IMR-90 (cell line): ENCODE measurements at regions not wholly inside any gene's neighbourhood (a gene's known extent, or its start where the extent isn't known, plus 50 kb on each side); places are given as distances from the start of the nearest gene placed in this dataset.

ENCODE experiments used
- ATAC-seq: fragments of 200-7000 bp; cut with Tn5 transposase; 2 replicates; pipeline ENCODE4 v1.9.1; 2020; ENCODE audit warnings: low read depth, mild to moderate bottlenecking, moderate library complexity
- BruUV-seq: library from RNA; stranded (reverse); fragments of 400-500 nt; replicated peaks from 2 replicates; lab custom pipeline; 2021; lab: Mats Ljungman, UMichigan
- CTCF ChIA-PET: fragments of 300-600 bp; formaldehyde crosslinking; extraction: SDS; loops from one replicate; lab custom pipeline; 2021; ENCODE audit warnings: antibody characterized with exemption; lab: Yijun Ruan, JAX
- POLR2A ChIA-PET: fragments of 300-600 bp; sonication (Branson Sonifier 250); formaldehyde crosslinking; loops from one replicate; lab custom pipeline; 2022; ENCODE audit warnings: antibody characterized with exemption; ENCODE audit not compliant: unreplicated experiment; lab: Charles Lee
- DNase-seq: peaks from one replicate; pipeline ENCODE4 v3.0.0; 2013
- H2AFZ ChIP-seq: replicated peaks from 2 replicates; pipeline ENCODE3; 2013; ENCODE audit warnings: low read length, mild to moderate bottlenecking; ENCODE audit not compliant: poor library complexity
- H2AK5ac ChIP-seq: 2 replicates; pipeline ENCODE4 v1.6.1; 2013; ENCODE audit warnings: low read depth, low read length, inconsistent platforms
- H2AK9ac ChIP-seq: replicated peaks from 2 replicates; pipeline ENCODE3; 2013; ENCODE audit warnings: mild to moderate bottlenecking, low read depth, low read length, moderate library complexity; ENCODE audit not compliant: poor library complexity
- H2BK120ac ChIP-seq: 2 replicates; pipeline ENCODE4 v1.6.1; 2013; ENCODE audit warnings: low read depth, low read length, inconsistent platforms
- H2BK15ac ChIP-seq: 3 replicates; pipeline ENCODE4 v1.6.1; 2013; ENCODE audit warnings: low read depth, low read length, inconsistent platforms
- H2BK20ac ChIP-seq: 2 replicates; pipeline ENCODE4 v1.6.1; 2013; ENCODE audit warnings: low read depth, mild to moderate bottlenecking, inconsistent platforms, low read length, moderate library complexity
- H2BK5ac ChIP-seq: 2 replicates; pipeline ENCODE4 v1.6.1; 2013; ENCODE audit warnings: mild to moderate bottlenecking, low read depth, low read length, inconsistent platforms; ENCODE audit not compliant: poor library complexity, severe bottlenecking
- H3K14ac ChIP-seq: replicated peaks from 2 replicates; pipeline ENCODE4 v1.6.1; 2013; ENCODE audit warnings: low read depth, low read length, inconsistent platforms
- H3K18ac ChIP-seq: 2 replicates; pipeline ENCODE4 v1.6.1; 2013; ENCODE audit warnings: low read depth, low read length, control low read depth
- H3K23ac ChIP-seq: 2 replicates; pipeline ENCODE4 v1.6.1; 2013; ENCODE audit warnings: low read depth, low read length, inconsistent platforms
- H3K27ac ChIP-seq: 2 replicates; pipeline ENCODE4 v1.5.1; 2013; ENCODE audit warnings: mild to moderate bottlenecking, control low read depth, low read length; ENCODE audit not compliant: insufficient read depth
- H3K27me3 ChIP-seq: 2 replicates; pipeline ENCODE4 v1.6.1; 2013; ENCODE audit warnings: low read length; ENCODE audit not compliant: control insufficient read depth, insufficient read depth
- H3K36me3 ChIP-seq: 2 replicates; pipeline ENCODE4 v1.6.1; 2013; ENCODE audit warnings: low read length, mixed read lengths; ENCODE audit not compliant: control insufficient read depth, insufficient read depth
- H3K4ac ChIP-seq: 2 replicates; pipeline ENCODE4 v1.6.1; 2013; ENCODE audit warnings: low read depth, low read length, inconsistent platforms
- H3K4me1 ChIP-seq: 2 replicates; pipeline ENCODE4 v1.6.1; 2013; ENCODE audit warnings: low read length, mixed read lengths; ENCODE audit not compliant: control insufficient read depth, insufficient read depth
- H3K4me2 ChIP-seq: 2 replicates; pipeline ENCODE4 v1.6.1; 2013; ENCODE audit warnings: low read depth, mild to moderate bottlenecking, control low read depth, low read length, moderate library complexity
- H3K4me3 ChIP-seq: 2 replicates; pipeline ENCODE4 v1.5.1; 2013; ENCODE audit warnings: low read depth, mild to moderate bottlenecking, control low read depth, low read length, moderate library complexity; ENCODE audit not compliant: insufficient read depth
- H3K56ac ChIP-seq: 2 replicates; pipeline ENCODE4 v1.6.1; 2013; ENCODE audit warnings: low read length, inconsistent platforms; ENCODE audit not compliant: insufficient read depth; ENCODE audit errors: extremely low read depth
- H3K79me1 ChIP-seq, 2 experiments: 2 replicates each; pipeline ENCODE4 v1.6.1; 2013; ENCODE audit warnings: low read length in 2 of 2, inconsistent platforms in 1 of 2, low read depth in 1 of 2
- H3K9ac ChIP-seq: 2 replicates; pipeline ENCODE4 v1.6.1; 2013; ENCODE audit warnings: low read depth, low read length, control low read depth
- H3K9me1 ChIP-seq: 2 replicates; pipeline ENCODE4 v1.6.1; 2013; ENCODE audit warnings: low read length, inconsistent platforms; ENCODE audit not compliant: insufficient read depth
- H3K9me3 ChIP-seq: 2 replicates; pipeline ENCODE4 v1.6.1; 2013; ENCODE audit warnings: low read length; ENCODE audit not compliant: control insufficient read depth, insufficient read depth
- H4K20me1 ChIP-seq: 2 replicates; pipeline ENCODE4 v1.6.1; 2013; ENCODE audit warnings: low read length, inconsistent platforms; ENCODE audit not compliant: insufficient read depth
- H4K5ac ChIP-seq: 2 replicates; pipeline ENCODE4 v1.6.1; 2013; ENCODE audit warnings: mild to moderate bottlenecking, low read depth, low read length, control low read depth
- H4K8ac ChIP-seq, 2 experiments: 2 replicates each; pipeline ENCODE4 v1.6.1; 2013; ENCODE audit warnings: low read depth in 2 of 2, low read length in 2 of 2, control low read depth in 1 of 2, inconsistent platforms in 1 of 2
- H4K91ac ChIP-seq: 2 replicates; pipeline ENCODE4 v1.6.1; 2013; ENCODE audit warnings: low read depth, low read length, inconsistent platforms; ENCODE audit not compliant: insufficient read depth
- BHLHE40 ChIP-seq: fragments of 150-350 bp; IDR thresholded peaks from 2 replicates; pipeline ENCODE4 v1.6.1; 2016; ENCODE audit warnings: mild to moderate bottlenecking, low read depth, low read length
- CEBPB ChIP-seq: IDR thresholded peaks from 2 replicates; pipeline ENCODE4 v1.6.1; 2012; ENCODE audit warnings: low read depth, low read length, improper control_type of control experiment
- CHD1 ChIP-seq: IDR thresholded peaks from 2 replicates; pipeline ENCODE4 v1.6.1; 2012; ENCODE audit warnings: low read depth, low read length, improper control_type of control experiment
- CTCF ChIP-seq: conservative IDR thresholded peaks from 2 replicates; pipeline ENCODE4 v1.5.1; 2012; ENCODE audit warnings: mild to moderate bottlenecking, low read depth, low read length, improper control_type of control experiment
- ELK1 ChIP-seq: fragments of 150-350 bp; IDR thresholded peaks from 2 replicates; pipeline ENCODE4 v1.6.1; 2016; ENCODE audit warnings: low read depth, mild to moderate bottlenecking, low read length, moderate library complexity, borderline replicate concordance
- FOS ChIP-seq: fragments of 150-350 bp; IDR thresholded peaks from 2 replicates; pipeline ENCODE4 v1.6.1; 2016; ENCODE audit warnings: low read depth, low read length
- MAFK ChIP-seq: IDR thresholded peaks from 2 replicates; pipeline ENCODE4 v1.6.1; 2012; ENCODE audit warnings: low read depth, low read length, improper control_type of control experiment
- MAZ ChIP-seq: IDR thresholded peaks from 2 replicates; pipeline ENCODE4 v1.6.1; 2012; ENCODE audit warnings: low read depth, mild to moderate bottlenecking, low read length, improper control_type of control experiment, moderate library complexity, borderline replicate concordance
- MXI1 ChIP-seq: IDR thresholded peaks from 2 replicates; pipeline ENCODE4 v1.6.1; 2012; ENCODE audit warnings: low read depth, mild to moderate bottlenecking, low read length, moderate library complexity, borderline replicate concordance
- NFE2L2 ChIP-seq: fragments of 150-350 bp; IDR thresholded peaks from 2 replicates; pipeline ENCODE4 v1.6.1; 2016; ENCODE audit warnings: low read depth, mild to moderate bottlenecking, low read length
- POLR2A ChIP-seq: IDR thresholded peaks from 2 replicates; pipeline ENCODE4 v1.6.1; 2012; ENCODE audit warnings: mild to moderate bottlenecking, low read depth, low read length
- RAD21 ChIP-seq: IDR thresholded peaks from 2 replicates; pipeline ENCODE4 v1.6.1; 2012; ENCODE audit warnings: low read length, improper control_type of control experiment
- RCOR1 ChIP-seq: IDR thresholded peaks from 2 replicates; pipeline ENCODE4 v1.6.1; 2012; ENCODE audit warnings: mild to moderate bottlenecking, low read length, improper control_type of control experiment; ENCODE audit not compliant: insufficient replicate concordance
- RFX5 ChIP-seq: IDR thresholded peaks from 2 replicates; pipeline ENCODE4 v1.8.0; 2012; ENCODE audit warnings: low read depth, mild to moderate bottlenecking, low read length, moderate library complexity
- SMC3 ChIP-seq: fragments of 150-350 bp; IDR thresholded peaks from 2 replicates; pipeline ENCODE4 v1.6.1; 2016; ENCODE audit warnings: low read depth, mild to moderate bottlenecking, antibody characterized with exemption, low read length, moderate library complexity
- USF2 ChIP-seq: fragments of 150-350 bp; IDR thresholded peaks from 2 replicates; pipeline ENCODE4 v1.6.1; 2017; ENCODE audit warnings: mild to moderate bottlenecking, antibody characterized with exemption, low read length, low read depth
- dilution Hi-C: fragments of 300-500 bp; cut with HindIII; formaldehyde crosslinking; loops from one replicate; pipeline ENCODE4 v1.14.3; 2018; ENCODE audit warnings: low sequenced_read_pairs; ENCODE audit not compliant: unreplicated experiment
- in situ Hi-C: fragments of 300-500 bp; cut with MboI; formaldehyde crosslinking; loops from 3 replicates; pipeline ENCODE4 v1.14.3; 2019; ENCODE audit warnings: low sequenced_read_pairs, inconsistent platforms, mixed read lengths
- intact Hi-C: fragments of 100-400 bp; cut with micrococcal nuclease; formaldehyde crosslinking; loops from 2 replicates; pipeline ENCODE4 v1.10.0; 2022

GRCh38 chr21:23130308-23130707, 2132.1 kb downstream of the NCAM2 start:
- in situ Hi-C loops: no loop called here

More at GRCh38 chr21:23130308-23130707, 2132.1 kb downstream of the NCAM2 start:
- H4K8ac ChIP-seq: no peak overlapping the region
- H3K9me1 ChIP-seq: no peaks in the 10 kb centered on the region
- no peak overlapping the region for H4K5ac ChIP-seq
- no peak overlapping the region for H3K23ac ChIP-seq
- no peaks in the 10 kb centered on the region for H3K27me3 ChIP-seq
- no peak overlapping the region for H3K9ac ChIP-seq
- ATAC-seq (no peak), DNase-seq (no peak)
- no peak overlapping the region for H3K4me2 ChIP-seq
- no peaks in the 10 kb centered on the region for H3K36me3 ChIP-seq
- no peaks in the 10 kb centered on the region for H3K4me1 ChIP-seq
- H2BK15ac ChIP-seq: no peak overlapping the region
- H2BK20ac ChIP-seq: no peak overlapping the region
- H3K14ac ChIP-seq: no peak overlapping the region
- ChIA-PET POLR2A (no interaction called here), CTCF (no interaction called here)
- H2AK5ac ChIP-seq: no peak overlapping the region
- H2BK120ac ChIP-seq: no peak overlapping the region
- BruUV-seq: no TSS peak
- peaks cover 5% of the 10 kb centered on the region for H3K9me3 ChIP-seq
- TF ChIP-seq NFE2L2 (no peak), ELK1 (no peak), RFX5 (no peak), POLR2A (no peak), MAZ (no peak), RAD21 (no peak), CHD1 (no peak), CEBPB (no peak), RCOR1 (no peak), MAFK (no peak), USF2 (no peak), SMC3 (no peak), MXI1 (no peak), FOS (no peak), BHLHE40 (no peak), CTCF (no peak)
- no peak overlapping the region for H4K91ac ChIP-seq
- no peak overlapping the region for H3K27ac ChIP-seq
- no peaks in the 10 kb centered on the region for H3K79me1 ChIP-seq
- no peak overlapping the region for H3K4me3 ChIP-seq
- intact Hi-C loops (no loop called here), dilution Hi-C loops (no loop called here)
- H3K18ac ChIP-seq: no peak overlapping the region
- no peak overlapping the region for H2BK5ac ChIP-seq
- H3K56ac ChIP-seq: no peak overlapping the region
- no peak overlapping the region for H2AFZ ChIP-seq
- no peak overlapping the region for H2AK9ac ChIP-seq
- no peak overlapping the region for H3K4ac ChIP-seq
- H4K20me1 ChIP-seq: no peaks in the 10 kb centered on the region
